ENCODE measurements at regions not wholly inside any gene's neighbourhood (a gene's known extent, or its start where the extent isn't known, plus 50 kb on each side); places are given as distances from the start of the nearest gene placed in this dataset.

GRCh38 chr2:173629076-173629475, 274.4 kb downstream of the CDCA7 start:
- no peak for TF ChIP-seq CTCF (IDR thresholded peaks at IDR 0.05; ENCODE audit: unreplicated experiment)
- Mint-ChIP-seq H3K9me3 (ENCODE audit: unreplicated experiment) (peaks cover 5% of the 10 kb centered on the region), H3K4me1 (ENCODE audit: insufficient read depth, unreplicated experiment) (no peaks in the 10 kb centered on the region), H3K27ac (ENCODE audit: low read depth, unreplicated experiment) (no peak overlapping the region), H3K4me3 (ENCODE audit: unreplicated experiment) (no peak overlapping the region), H3K27me3 (ENCODE audit: insufficient read depth, unreplicated experiment) (no peaks in the 10 kb centered on the region), H3K36me3 (ENCODE audit: insufficient read depth, unreplicated experiment) (no peaks in the 10 kb centered on the region)
- intact Hi-C loops (cut with micrococcal nuclease), result no loop called here
- ChIA-PET CTCF (interaction anchor here (1.6 kb wide), 1 partner anchor 13 kb away, joined by 5 read pairs; no protein-coding TSS in a partner anchor), POLR2A (no interaction called here)
- no TSS peak for BruUV-seq (replicated peaks)
- no peak for DNase-seq (ENCODE audit: unreplicated experiment)

GRCh38 chr2:173630425-173631126, 275.9 kb downstream of the CDCA7 start:
- DNase-seq (ENCODE audit: unreplicated experiment), result no peak
- Mint-ChIP-seq H3K36me3 (ENCODE audit: insufficient read depth, unreplicated experiment) (no peaks in the 10 kb centered on the region), H3K27ac (ENCODE audit: low read depth, unreplicated experiment) (no peak overlapping the region), H3K4me1 (ENCODE audit: insufficient read depth, unreplicated experiment) (no peaks in the 10 kb centered on the region), H3K4me3 (ENCODE audit: unreplicated experiment) (no peak overlapping the region), H3K9me3 (ENCODE audit: unreplicated experiment) (peaks cover 5% of the 10 kb centered on the region), H3K27me3 (ENCODE audit: insufficient read depth, unreplicated experiment) (no peaks in the 10 kb centered on the region)
- CTCF ChIA-PET, result interaction anchor here (0.6 to 0.7 kb wide), 4 partner anchors 17 to 687 kb away, joined by 3 to 5 read pairs (median 4); no protein-coding TSS in a partner anchor
- TF ChIP-seq CTCF (IDR thresholded peaks at IDR 0.05; ENCODE audit: unreplicated experiment), result no peak
- BruUV-seq (replicated peaks), result no TSS peak
- POLR2A ChIA-PET, result interaction anchor here (0.7 to 0.9 kb wide), 4 partner anchors 10 to 812 kb away, joined by 3 to 6 read pairs (median 3); no protein-coding TSS in a partner anchor
- intact Hi-C loops (cut with micrococcal nuclease), result no loop called here

GRCh38 chr2:173631127-173631460, 276.4 kb downstream of the CDCA7 start:
- intact Hi-C loops (cut with micrococcal nuclease), result no loop called here
- H3K27me3 Mint-ChIP-seq (ENCODE audit: insufficient read depth, unreplicated experiment), result no peaks in the 10 kb centered on the region
- ChIA-PET POLR2A (interaction anchor here (0.6 kb wide), 1 partner anchor 374 kb away, joined by 3 read pairs; no protein-coding TSS in a partner anchor), CTCF (no interaction called here)
- no TSS peak for BruUV-seq (replicated peaks)
- no peak overlapping the region for H3K4me3 Mint-ChIP-seq (ENCODE audit: unreplicated experiment)
- DNase-seq (ENCODE audit: unreplicated experiment), result no peak
- no peak overlapping the region for H3K27ac Mint-ChIP-seq (ENCODE audit: low read depth, unreplicated experiment)
- no peaks in the 10 kb centered on the region for H3K4me1 Mint-ChIP-seq (ENCODE audit: insufficient read depth, unreplicated experiment)
- peaks cover 5% of the 10 kb centered on the region for H3K9me3 Mint-ChIP-seq (ENCODE audit: unreplicated experiment)
- H3K36me3 Mint-ChIP-seq (ENCODE audit: insufficient read depth, unreplicated experiment), result no peaks in the 10 kb centered on the region
- TF ChIP-seq CTCF (IDR thresholded peaks at IDR 0.05; ENCODE audit: unreplicated experiment), result no peak

- intact Hi-C loops (cut with micrococcal nuclease), result no loop called here
- CTCF ChIA-PET, result no interaction called here
- TF ChIP-seq CTCF (IDR thresholded peaks at IDR 0.05; ENCODE audit: unreplicated experiment), result no peak
- Mint-ChIP-seq H3K27ac (ENCODE audit: low read depth, unreplicated experiment) (no peak overlapping the region), H3K9me3 (ENCODE audit: unreplicated experiment) (peaks cover 7% of the 10 kb centered on the region), H3K4me1 (ENCODE audit: insufficient read depth, unreplicated experiment) (peaks cover 15% of the 10 kb centered on the region), H3K36me3 (ENCODE audit: insufficient read depth, unreplicated experiment) (peaks cover 5% of the 10 kb centered on the region), H3K4me3 (ENCODE audit: unreplicated experiment) (no peak overlapping the region), H3K27me3 (ENCODE audit: insufficient read depth, unreplicated experiment) (no peaks in the 10 kb centered on the region)
- BruUV-seq (replicated peaks), result no TSS peak
- POLR2A ChIA-PET, result interaction anchor here (0.6 to 2.2 kb wide), 4 partner anchors 8 to 396 kb away, joined by 4 to 8 read pairs (median 5); no protein-coding TSS in a partner anchor
- peak; percentile 59 for DNase-seq (ENCODE audit: unreplicated experiment)
These were observed 289.5 kb downstream of the CDCA7 start for GRCh38 chr2:173644146-173644545.
